ENCODE measurements at regions not wholly inside any gene's neighbourhood (a gene's known extent, or its start where the extent isn't known, plus 50 kb on each side); places are given as distances from the start of the nearest gene placed in this dataset.

GRCh38 chr5:133844836-133845235 is 123.6 kb downstream of the C5orf15 start:
- no peak overlapping the region for H3K4me3 ChIP-seq (ENCODE audit: low read length)

DNA sequence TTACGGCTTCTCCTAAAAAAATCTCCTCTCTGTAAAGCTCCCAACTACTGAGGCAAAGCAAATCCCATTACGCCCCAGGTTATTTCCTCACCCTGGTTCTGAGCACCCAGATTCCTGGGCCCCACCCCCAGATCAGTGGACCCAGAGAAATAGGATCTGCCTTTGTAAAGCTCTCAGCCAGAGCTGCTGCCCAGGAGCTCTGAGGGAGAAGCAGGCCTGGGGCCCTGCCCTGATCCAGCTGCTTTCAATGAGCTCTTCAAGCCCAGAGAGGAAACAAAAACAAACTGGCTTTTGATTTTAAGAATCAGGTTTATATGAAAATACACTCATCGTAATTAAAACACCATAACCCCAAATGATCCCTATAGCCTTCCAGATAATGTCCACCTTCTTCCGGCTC is 124.5 kb downstream of the C5orf15 start:
- H3K79me2 ChIP-seq (ENCODE audit: control insufficient read depth, low read length) = no peaks in the 10 kb centered on the region
- H3K27me3 ChIP-seq (ENCODE audit: control insufficient read depth, low read length) = peaks cover 9% of the 10 kb centered on the region; the same call in 1 of the 2 replicates
- no peaks in the 10 kb centered on the region for H3K9me3 ChIP-seq (ENCODE audit: control insufficient read depth, insufficient read depth, low read length)
- H3K27ac ChIP-seq (ENCODE audit: low read depth, low read length) = no peak overlapping the region
- H3F3A ChIP-seq (ENCODE audit: control insufficient read depth, insufficient read depth) = no peaks in the 10 kb centered on the region
- TF ChIP-seq CTCF (IDR thresholded peaks at IDR 0.05; ENCODE audit: low read depth, low read length, poor library complexity, severe bottlenecking) (no peak), EZH2phosphoT487 (IDR thresholded peaks at IDR 0.05; ENCODE audit: borderline replicate concordance, low read length) (no peak)
- H3K4me3 ChIP-seq (ENCODE audit: low read length) = no peak overlapping the region
- H3K4me1 ChIP-seq (ENCODE audit: control insufficient read depth, low read length) = peaks cover 6% of the 10 kb centered on the region; the same call in 1 of the 2 replicates
- no peaks in the 10 kb centered on the region for H3K36me3 ChIP-seq (ENCODE audit: control insufficient read depth, low read length)
- H4K20me1 ChIP-seq (ENCODE audit: control insufficient read depth, insufficient read depth, low read depth, low read length) = no peaks in the 10 kb centered on the region
- H3K4me2 ChIP-seq (ENCODE audit: low read length) = no peak overlapping the region
- no peaks in the 10 kb centered on the region for H3K9me2 ChIP-seq (replicated peaks; ENCODE audit: control insufficient read depth, low read length)

More at GRCh38 chr5:133844836-133845235, 123.6 kb downstream of the C5orf15 start:
- no peak overlapping the region for H3K27ac ChIP-seq (ENCODE audit: low read depth, low read length)
- no peaks in the 10 kb centered on the region for H3K9me2 ChIP-seq (replicated peaks; ENCODE audit: control insufficient read depth, low read length)
- no peaks in the 10 kb centered on the region for H3F3A ChIP-seq (ENCODE audit: control insufficient read depth, insufficient read depth)
- H3K27me3 ChIP-seq (ENCODE audit: control insufficient read depth, low read length) = peaks cover 6% of the 10 kb centered on the region; the same call in 1 of the 2 replicates
- no peaks in the 10 kb centered on the region for H3K9me3 ChIP-seq (ENCODE audit: control insufficient read depth, insufficient read depth, low read length)
- no peaks in the 10 kb centered on the region for H4K20me1 ChIP-seq (ENCODE audit: control insufficient read depth, insufficient read depth, low read depth, low read length)
- no peak overlapping the region for H3K4me2 ChIP-seq (ENCODE audit: low read length)
- H3K79me2 ChIP-seq (ENCODE audit: control insufficient read depth, low read length) = no peaks in the 10 kb centered on the region
- H3K36me3 ChIP-seq (ENCODE audit: control insufficient read depth, low read length) = no peaks in the 10 kb centered on the region
- H3K4me1 ChIP-seq (ENCODE audit: control insufficient read depth, low read length) = peaks cover 6% of the 10 kb centered on the region; the same call in 1 of the 2 replicates
- TF ChIP-seq EZH2phosphoT487 (IDR thresholded peaks at IDR 0.05; ENCODE audit: borderline replicate concordance, low read length) (no peak), CTCF (IDR thresholded peaks at IDR 0.05; ENCODE audit: low read depth, low read length, poor library complexity, severe bottlenecking) (no peak)

DNA sequence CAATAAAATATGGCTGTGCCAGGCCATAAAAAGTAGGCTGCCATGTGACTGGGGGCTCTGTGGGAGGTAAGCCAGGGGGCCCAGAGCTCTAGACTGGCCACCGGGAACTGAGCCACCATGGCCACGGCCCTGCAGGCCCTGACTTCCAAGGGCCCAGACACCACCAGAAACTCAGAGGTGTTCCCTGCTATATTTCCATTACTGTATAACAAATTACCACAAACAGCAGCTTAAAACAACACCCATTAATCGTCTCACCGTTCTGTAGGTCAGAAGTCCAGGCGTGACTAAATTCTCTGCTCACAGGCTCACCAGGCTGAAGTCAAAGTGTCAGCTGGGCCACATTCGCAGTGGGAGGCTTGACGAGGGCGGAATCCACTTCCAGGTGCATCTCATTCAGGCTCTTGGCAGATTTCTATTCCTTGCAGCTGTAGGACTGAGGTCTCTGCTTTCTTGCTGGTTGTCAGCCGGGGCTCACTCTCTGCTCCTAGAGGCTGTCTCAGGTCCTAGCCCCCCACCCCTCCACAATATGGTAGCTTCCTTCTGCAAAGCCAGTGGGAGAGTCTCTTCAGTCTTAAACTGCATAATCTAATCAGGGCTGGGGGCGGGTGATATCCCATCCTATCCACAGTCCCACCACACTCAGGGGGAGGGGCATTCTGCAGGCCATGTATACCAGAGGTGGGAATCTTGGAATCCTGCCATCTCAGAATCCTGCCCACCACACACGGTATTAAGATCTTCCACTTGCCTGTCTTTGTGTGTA is 125.4 kb downstream of the C5orf15 start:
- Histone ChIP-seq H3K9me3 (ENCODE audit: control insufficient read depth, insufficient read depth, low read length) (no peaks in the 10 kb centered on the region), H3K79me2 (ENCODE audit: control insufficient read depth, low read length) (no peaks in the 10 kb centered on the region), H3K27ac (ENCODE audit: low read depth, low read length) (no peak overlapping the region), H3K4me1 (ENCODE audit: control insufficient read depth, low read length) (peaks cover 6% of the 10 kb centered on the region; the same call in 1 of the 2 replicates), H3K9me2 (replicated peaks; ENCODE audit: control insufficient read depth, low read length) (no peaks in the 10 kb centered on the region), H4K20me1 (ENCODE audit: control insufficient read depth, insufficient read depth, low read depth, low read length) (no peaks in the 10 kb centered on the region), H3K36me3 (ENCODE audit: control insufficient read depth, low read length) (no peaks in the 10 kb centered on the region), H3F3A (ENCODE audit: control insufficient read depth, insufficient read depth) (no peaks in the 10 kb centered on the region), H3K4me2 (ENCODE audit: low read length) (no peak overlapping the region), H3K27me3 (ENCODE audit: control insufficient read depth, low read length) (peaks cover 9% of the 10 kb centered on the region; the same call in 1 of the 2 replicates), H3K4me3 (ENCODE audit: low read length) (no peak overlapping the region)
- TF ChIP-seq CTCF (IDR thresholded peaks at IDR 0.05; ENCODE audit: low read depth, low read length, poor library complexity, severe bottlenecking) (no peak), EZH2phosphoT487 (IDR thresholded peaks at IDR 0.05; ENCODE audit: borderline replicate concordance, low read length) (no peak)
